HG02870 (cell line): ENCODE measurements at regions not wholly inside any gene's neighbourhood (a gene's known extent, or its start where the extent isn't known, plus 50 kb on each side); places are given as distances from the start of the nearest gene placed in this dataset.
"Not testable (repeated sequence)": the region's sequence is repeated elsewhere in the genome, so short reads cannot be mapped to it uniquely, and the experiment has no call there.

Experiments
- ATAC-seq: cut with Tn5 transposase; IDR thresholded peaks from one replicate; pipeline ENCODE4 v1.9.1; 2021; ENCODE audit warnings: mild to moderate bottlenecking, moderate library complexity; ENCODE audit not compliant: unreplicated experiment

GRCh38 chr6:146931214-146931613 lies 273.0 kb upstream of the STXBP5 start:
- no peak for ATAC-seq

GRCh38 chr6:146937316-146937715 lies 266.9 kb upstream of the STXBP5 start:
- no peak for ATAC-seq

- no peak for ATAC-seq
Measured at GRCh38 chr6:146938266-146938665, 266.0 kb upstream of the STXBP5 start.

- ATAC-seq: not testable (repeated sequence)
Measured at GRCh38 chr6:146939456-146939855, 264.8 kb upstream of the STXBP5 start.

GRCh38 chr6:146943664-146944063 lies 260.6 kb upstream of the STXBP5 start:
- ATAC-seq: no peak

- no peak for ATAC-seq
Measured at GRCh38 chr6:146944077-146944476, 260.1 kb upstream of the STXBP5 start.

- ATAC-seq: no peak
Measured at GRCh38 chr6:146944809-146945208, 259.4 kb upstream of the STXBP5 start.

GRCh38 chr6:146946559-146946958 lies 257.7 kb upstream of the STXBP5 start:
- no peak for ATAC-seq

GRCh38 chr6:146948790-146949342 lies 255.4 kb upstream of the STXBP5 start:
- no peak for ATAC-seq

- ATAC-seq: no peak
Measured at GRCh38 chr6:146949425-146949824, 254.8 kb upstream of the STXBP5 start.

GRCh38 chr6:146950351-146950835 lies 253.8 kb upstream of the STXBP5 start:
- no peak for ATAC-seq

- no peak for ATAC-seq
Measured at GRCh38 chr6:146955570-146955969, 248.6 kb upstream of the STXBP5 start.

- ATAC-seq: no peak
Measured at GRCh38 chr6:146957181-146958093, 246.8 kb upstream of the STXBP5 start.

- no peak for ATAC-seq
Measured at GRCh38 chr6:146961831-146962230, 242.4 kb upstream of the STXBP5 start.

GRCh38 chr6:146962329-146962728 lies 241.9 kb upstream of the STXBP5 start:
- ATAC-seq: no peak

GRCh38 chr6:146965110-146965689 lies 239.0 kb upstream of the STXBP5 start:
- no peak for ATAC-seq

GRCh38 chr6:146968041-146968760 lies 236.0 kb upstream of the STXBP5 start:
- no peak for ATAC-seq

GRCh38 chr6:146972546-146972945 lies 231.7 kb upstream of the STXBP5 start:
- no peak for ATAC-seq

- no peak for ATAC-seq
Measured at GRCh38 chr6:146974351-146974750, 229.9 kb upstream of the STXBP5 start.

- ATAC-seq: no peak
Measured at GRCh38 chr6:146975093-146975492, 229.1 kb upstream of the STXBP5 start.

- no peak for ATAC-seq
Measured at GRCh38 chr6:146980900-146981329, 223.3 kb upstream of the STXBP5 start.
